ENCODE measurements at regions not wholly inside any gene's neighbourhood (a gene's known extent, or its start where the extent isn't known, plus 50 kb on each side); places are given as distances from the start of the nearest gene placed in this dataset.
"Not testable (repeated sequence)": the region's sequence is repeated elsewhere in the genome, so short reads cannot be mapped to it uniquely, and the experiment has no call there.

- H3K36me3 ChIP-seq (ENCODE audit: low read depth): no peaks in the 10 kb centered on the region
- no peak for TF ChIP-seq CTCF (IDR thresholded peaks at IDR 0.05)
- ATAC-seq: no peak
Measured at GRCh38 chr4:101699441-101700124, 90.9 kb upstream of the BANK1 start.

GRCh38 chr4:101697266-101697665, 93.3 kb upstream of the BANK1 start:
- no peaks in the 10 kb centered on the region for H3K4me1 ChIP-seq (ENCODE audit: low read depth)
- H3K36me3 ChIP-seq (ENCODE audit: low read depth): no peaks in the 10 kb centered on the region
- ATAC-seq (no peak), DNase-seq (no peak)
- intact Hi-C loops (cut with DNase I, micrococcal nuclease): no loop called here
- H3K9me3 ChIP-seq: no peaks in the 10 kb centered on the region
- no peak for TF ChIP-seq CTCF (IDR thresholded peaks at IDR 0.05)
- H3K4me3 ChIP-seq: no peak overlapping the region

More at GRCh38 chr4:101699441-101700124, 90.9 kb upstream of the BANK1 start:
- DNase-seq: no peak
- Histone ChIP-seq H3K9me3 (no peaks in the 10 kb centered on the region), H3K4me1 (ENCODE audit: low read depth) (no peaks in the 10 kb centered on the region), H3K4me3 (no peak overlapping the region)
- intact Hi-C loops (cut with DNase I, micrococcal nuclease): no loop called here

GRCh38 chr4:101696276-101697010, 94.1 kb upstream of the BANK1 start:
- H3K9me3 ChIP-seq: no peaks in the 10 kb centered on the region
- no peak for ATAC-seq
- H3K4me1 ChIP-seq (ENCODE audit: low read depth): no peaks in the 10 kb centered on the region
- no peak for TF ChIP-seq CTCF (IDR thresholded peaks at IDR 0.05)
- intact Hi-C loops (cut with DNase I, micrococcal nuclease): no loop called here
- H3K36me3 ChIP-seq (ENCODE audit: low read depth): no peaks in the 10 kb centered on the region
- no peak overlapping the region for H3K4me3 ChIP-seq
- no peak for DNase-seq

GRCh38 chr4:101695176-101695575, 95.4 kb upstream of the BANK1 start:
- Histone ChIP-seq H3K4me1 (ENCODE audit: low read depth) (no peaks in the 10 kb centered on the region), H3K9me3 (no peaks in the 10 kb centered on the region), H3K4me3 (no peak overlapping the region), H3K36me3 (ENCODE audit: low read depth) (no peaks in the 10 kb centered on the region)
- DNase-seq (no peak), ATAC-seq (no peak)
- no peak for TF ChIP-seq CTCF (IDR thresholded peaks at IDR 0.05)
- intact Hi-C loops (cut with DNase I, micrococcal nuclease): no loop called here

- H3K36me3 ChIP-seq (ENCODE audit: low read depth); ATAC-seq; H3K4me1 ChIP-seq (ENCODE audit: low read depth); intact Hi-C loops (cut with DNase I, micrococcal nuclease); H3K9me3 ChIP-seq; H3K4me3 ChIP-seq; DNase-seq: not testable (repeated sequence)
Measured at GRCh38 chr4:101694403-101694802, 96.1 kb upstream of the BANK1 start.

GRCh38 chr4:101693842-101694398, 96.6 kb upstream of the BANK1 start:
- no peak for TF ChIP-seq CTCF (IDR thresholded peaks at IDR 0.05)
- Histone ChIP-seq H3K36me3 (ENCODE audit: low read depth) (no peaks in the 10 kb centered on the region), H3K4me3 (no peak overlapping the region), H3K4me1 (ENCODE audit: low read depth) (peaks cover 3% of the 10 kb centered on the region), H3K9me3 (no peaks in the 10 kb centered on the region)
- ATAC-seq: no peak
- DNase-seq: no peak
- intact Hi-C loops (cut with DNase I, micrococcal nuclease): no loop called here

Data from mucosa of descending colon (tissue), 3 donors.